Astrocyte (in vitro differentiated cells and primary cell): ENCODE measurements at regions not wholly inside any gene's neighbourhood (a gene's known extent, or its start where the extent isn't known, plus 50 kb on each side); places are given as distances from the start of the nearest gene placed in this dataset.

Experiments
- DNase-seq: peaks from one replicate; pipeline ENCODE4 v3.0.0-alpha.2; 2010; ENCODE audit warnings: low read depth
- FAIRE-seq: peaks from 2 replicates; lab custom pipeline; 2011; peaks lifted over from hg19 to GRCh38; lab: Jason Lieb, UNC
- H2AFZ ChIP-seq: 2 replicates; pipeline ENCODE4 v1.6.0; 2012; ENCODE audit warnings: low read depth, low read length, inconsistent platforms
- H3K27ac ChIP-seq: 2 replicates; pipeline ENCODE4 v1.5.1; 2011; ENCODE audit warnings: low read depth, low read length, inconsistent platforms
- H3K27me3 ChIP-seq: 2 replicates; pipeline ENCODE4 v1.6.0; 2011; ENCODE audit warnings: low read length, inconsistent platforms; ENCODE audit not compliant: insufficient read depth
- H3K36me3 ChIP-seq: 2 replicates; pipeline ENCODE4 v1.5.1; 2011; ENCODE audit warnings: low read length, inconsistent platforms; ENCODE audit not compliant: insufficient read depth
- H3K4me1 ChIP-seq: 2 replicates; pipeline ENCODE4 v1.5.1; 2011; ENCODE audit warnings: low read length, inconsistent platforms; ENCODE audit not compliant: insufficient read depth
- H3K4me2 ChIP-seq: 2 replicates; pipeline ENCODE4 v1.6.0; 2012; ENCODE audit warnings: low read length, inconsistent platforms
- H3K4me3 ChIP-seq: 2 replicates; pipeline ENCODE4 v1.5.1; 2011; ENCODE audit warnings: low read depth, mild to moderate bottlenecking, low read length, inconsistent platforms; ENCODE audit not compliant: insufficient read depth
- H3K79me2 ChIP-seq: 2 replicates; pipeline ENCODE4 v1.6.0; 2012; ENCODE audit warnings: mild to moderate bottlenecking, low read length, inconsistent platforms; ENCODE audit not compliant: insufficient read depth
- H3K9ac ChIP-seq: 2 replicates; pipeline ENCODE4 v1.6.0; 2012; ENCODE audit warnings: mild to moderate bottlenecking, low read length, inconsistent platforms
- H3K9me3 ChIP-seq: 2 replicates; pipeline ENCODE4 v1.5.1; 2012; ENCODE audit warnings: low read depth, mild to moderate bottlenecking, low read length, inconsistent platforms; ENCODE audit not compliant: insufficient read depth
- H4K20me1 ChIP-seq: 2 replicates; pipeline ENCODE4 v1.6.0; 2012; ENCODE audit warnings: low read length, inconsistent platforms; ENCODE audit not compliant: insufficient read depth
- H3K27ac Mint-ChIP-seq: one replicate; pipeline ENCODE4 v1.8.0; 2021; ENCODE audit warnings: mild to moderate bottlenecking, mixed read lengths; ENCODE audit not compliant: unreplicated experiment
- H3K27me3 Mint-ChIP-seq: one replicate; pipeline ENCODE4 v1.8.0; 2021; ENCODE audit warnings: low read depth, mixed read lengths; ENCODE audit not compliant: unreplicated experiment
- H3K36me3 Mint-ChIP-seq: one replicate; pipeline ENCODE4 v1.8.0; 2021; ENCODE audit warnings: low read depth, mixed read lengths; ENCODE audit not compliant: unreplicated experiment
- H3K4me1 Mint-ChIP-seq: one replicate; pipeline ENCODE4 v1.8.0; 2021; ENCODE audit warnings: low read depth, mixed read lengths; ENCODE audit not compliant: unreplicated experiment
- H3K4me3 Mint-ChIP-seq: one replicate; pipeline ENCODE4 v1.8.0; 2021; ENCODE audit warnings: mild to moderate bottlenecking, moderate library complexity, mixed read lengths; ENCODE audit not compliant: unreplicated experiment
- H3K9me3 Mint-ChIP-seq: one replicate; pipeline ENCODE4 v1.8.0; 2021; ENCODE audit warnings: mild to moderate bottlenecking, mixed read lengths; ENCODE audit not compliant: unreplicated experiment
- CTCF ChIP-seq: IDR thresholded peaks from 2 replicates; pipeline ENCODE4 v1.5.1; 2011; ENCODE audit warnings: low read depth, mild to moderate bottlenecking, inconsistent platforms, low read length, moderate library complexity; ENCODE audit not compliant: insufficient read depth
- EZH2 ChIP-seq: IDR thresholded peaks from 2 replicates; pipeline ENCODE4 v1.6.1; 2012; ENCODE audit warnings: mild to moderate bottlenecking, low read length, inconsistent platforms; ENCODE audit not compliant: insufficient read depth

GRCh38 chr11:92149996-92150395, 74.6 kb upstream of the FAT3 start:
- Mint-ChIP-seq H3K4me3 (no peak overlapping the region), H3K4me1 (peaks cover 6% of the 10 kb centered on the region), H3K27ac (no peak overlapping the region), H3K27me3 (no peaks in the 10 kb centered on the region), H3K36me3 (no peaks in the 10 kb centered on the region), H3K9me3 (no peaks in the 10 kb centered on the region)
- Histone ChIP-seq H3K9me3 (no peaks in the 10 kb centered on the region), H2AFZ (no peak overlapping the region), H3K27ac (no peak overlapping the region), H4K20me1 (no peaks in the 10 kb centered on the region), H3K4me2 (no peak overlapping the region), H3K79me2 (no peaks in the 10 kb centered on the region), H3K36me3 (no peaks in the 10 kb centered on the region), H3K4me1 (no peaks in the 10 kb centered on the region), H3K4me3 (no peak overlapping the region), H3K27me3 (no peaks in the 10 kb centered on the region), H3K9ac (no peak overlapping the region)
- FAIRE-seq (no peak), DNase-seq (no peak)
- TF ChIP-seq CTCF (peak; percentile 8), EZH2 (no peak)

GRCh38 chr11:92141725-92142124, 82.9 kb upstream of the FAT3 start:
- no peak overlapping the region for H3K4me3 Mint-ChIP-seq
- no peaks in the 10 kb centered on the region for H3K79me2 ChIP-seq
- H3K9me3 Mint-ChIP-seq: no peaks in the 10 kb centered on the region
- no peak overlapping the region for H3K4me3 ChIP-seq
- peaks cover 3% of the 10 kb centered on the region for H3K27me3 Mint-ChIP-seq
- H3K27me3 ChIP-seq: no peaks in the 10 kb centered on the region
- DNase-seq: no peak
- FAIRE-seq: no peak
- no peaks in the 10 kb centered on the region for H3K36me3 ChIP-seq
- no peak for TF ChIP-seq EZH2
- TF ChIP-seq CTCF: no peak
- no peaks in the 10 kb centered on the region for H3K9me3 ChIP-seq
- no peak overlapping the region for H3K27ac Mint-ChIP-seq
- no peak overlapping the region for H3K4me2 ChIP-seq
- no peaks in the 10 kb centered on the region for H3K36me3 Mint-ChIP-seq
- no peak overlapping the region for H3K9ac ChIP-seq
- H4K20me1 ChIP-seq: no peaks in the 10 kb centered on the region
- no peak overlapping the region for H2AFZ ChIP-seq
- no peaks in the 10 kb centered on the region for H3K4me1 Mint-ChIP-seq
- H3K27ac ChIP-seq: no peak overlapping the region
- no peaks in the 10 kb centered on the region for H3K4me1 ChIP-seq

DNA sequence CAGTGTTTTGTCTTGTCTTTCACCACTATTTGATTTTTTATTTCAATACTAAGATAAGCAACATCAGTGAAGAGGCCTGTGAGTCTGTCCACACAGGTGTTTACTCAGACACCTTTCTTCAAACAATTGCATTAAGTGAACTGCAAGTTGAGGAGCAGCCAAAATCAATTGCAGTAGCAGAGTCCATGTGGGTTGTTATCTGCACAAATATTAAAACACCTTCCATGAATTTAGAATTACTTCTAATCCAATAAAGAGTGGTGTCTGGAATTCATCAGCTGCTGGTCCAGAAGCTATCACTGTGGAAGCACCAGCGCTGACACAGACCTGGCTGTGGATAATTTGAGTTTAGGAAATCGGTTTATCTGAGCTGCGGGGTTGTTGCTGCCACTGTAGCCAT, 83.5 kb upstream of the FAT3 start:
- H2AFZ ChIP-seq: no peak overlapping the region
- H3K4me2 ChIP-seq: no peak overlapping the region
- H3K4me1 ChIP-seq: no peaks in the 10 kb centered on the region
- no peak overlapping the region for H3K4me3 ChIP-seq
- Mint-ChIP-seq H3K9me3 (no peaks in the 10 kb centered on the region), H3K4me3 (no peak overlapping the region), H3K36me3 (no peaks in the 10 kb centered on the region), H3K4me1 (no peaks in the 10 kb centered on the region), H3K27me3 (peaks cover 5% of the 10 kb centered on the region), H3K27ac (no peak overlapping the region)
- no peak for FAIRE-seq
- no peaks in the 10 kb centered on the region for H4K20me1 ChIP-seq
- no peaks in the 10 kb centered on the region for H3K9me3 ChIP-seq
- no peak overlapping the region for H3K9ac ChIP-seq
- DNase-seq: no peak
- no peak for TF ChIP-seq CTCF
- no peak for TF ChIP-seq EZH2
- H3K79me2 ChIP-seq: no peaks in the 10 kb centered on the region
- H3K36me3 ChIP-seq: no peaks in the 10 kb centered on the region
- no peaks in the 10 kb centered on the region for H3K27me3 ChIP-seq
- no peak overlapping the region for H3K27ac ChIP-seq
